Vagina (tissue), 2 donors: ENCODE measurements at regions not wholly inside any gene's neighbourhood (a gene's known extent, or its start where the extent isn't known, plus 50 kb on each side); places are given as distances from the start of the nearest gene placed in this dataset.
"Not testable (repeated sequence)": the region's sequence is repeated elsewhere in the genome, so short reads cannot be mapped to it uniquely, and the experiment has no call there.

Experiments
- DNase-seq, 2 donors: peaks; one replicate each; pipeline ENCODE4 v3.0.0-alpha.2; 2017; ENCODE audit errors: extremely low spot score in 2 of 2
- H3K27ac ChIP-seq: fragments of 200-600 bp; sonication (generic); one replicate; pipeline ENCODE4 v1.5.1; 2019
- H3K27me3 ChIP-seq: fragments of 200-600 bp; sonication (generic); one replicate; pipeline ENCODE4 v1.5.1; 2019
- H3K36me3 ChIP-seq, 2 donors: fragments of 200-600 bp; sonication (generic); one replicate each; pipeline ENCODE4 v1.5.1; 2017 to 2019
- H3K4me1 ChIP-seq: fragments of 200-600 bp; sonication (generic); one replicate; pipeline ENCODE4 v1.5.1; 2019
- H3K4me3 ChIP-seq, 2 donors: fragments of 200-600 bp; sonication (generic); 1 replicate in 1 of 2; 2 replicates in 1 of 2; pipeline ENCODE4 v1.5.1; 2016 to 2019
- H3K9me3 ChIP-seq: fragments of 200-600 bp; sonication (generic); one replicate; pipeline ENCODE4 v1.5.1; 2019
- POLR2A ChIP-seq, 2 donors: fragments of 450-650 bp; IDR thresholded peaks; one replicate each; pipeline ENCODE4 v1.6.1; 2017; ENCODE audit warnings: antibody characterized with exemption in 2 of 2, mild to moderate bottlenecking in 2 of 2, moderate library complexity in 2 of 2
- POLR2AphosphoS5 ChIP-seq, 2 donors: sonication (generic); formaldehyde crosslinking; IDR thresholded peaks; one replicate each; pipeline ENCODE4 v1.9.0; 2017; ENCODE audit warnings: antibody characterized with exemption in 2 of 2, mild to moderate bottlenecking in 2 of 2, low read depth in 1 of 2; ENCODE audit not compliant: insufficient read depth in 1 of 2
- intact Hi-C: fragments of 100-400 bp; cut with DNase I; formaldehyde crosslinking; loops from one replicate; pipeline ENCODE4 v1.15.1; 2023
- TF ChIP-seq, protein P1 (sequence below), 3 experiments: fragments of 450-650 bp in 2 of 3; fragments of 200-600 bp in 1 of 3; sonication (generic) in 1 of 3; IDR thresholded peaks; one replicate each; pipeline ENCODE4 v1.5.1; 2017 to 2019; ENCODE audit warnings: antibody characterized with exemption in 3 of 3, mild to moderate bottlenecking in 2 of 3, moderate library complexity in 2 of 3

DNA sequence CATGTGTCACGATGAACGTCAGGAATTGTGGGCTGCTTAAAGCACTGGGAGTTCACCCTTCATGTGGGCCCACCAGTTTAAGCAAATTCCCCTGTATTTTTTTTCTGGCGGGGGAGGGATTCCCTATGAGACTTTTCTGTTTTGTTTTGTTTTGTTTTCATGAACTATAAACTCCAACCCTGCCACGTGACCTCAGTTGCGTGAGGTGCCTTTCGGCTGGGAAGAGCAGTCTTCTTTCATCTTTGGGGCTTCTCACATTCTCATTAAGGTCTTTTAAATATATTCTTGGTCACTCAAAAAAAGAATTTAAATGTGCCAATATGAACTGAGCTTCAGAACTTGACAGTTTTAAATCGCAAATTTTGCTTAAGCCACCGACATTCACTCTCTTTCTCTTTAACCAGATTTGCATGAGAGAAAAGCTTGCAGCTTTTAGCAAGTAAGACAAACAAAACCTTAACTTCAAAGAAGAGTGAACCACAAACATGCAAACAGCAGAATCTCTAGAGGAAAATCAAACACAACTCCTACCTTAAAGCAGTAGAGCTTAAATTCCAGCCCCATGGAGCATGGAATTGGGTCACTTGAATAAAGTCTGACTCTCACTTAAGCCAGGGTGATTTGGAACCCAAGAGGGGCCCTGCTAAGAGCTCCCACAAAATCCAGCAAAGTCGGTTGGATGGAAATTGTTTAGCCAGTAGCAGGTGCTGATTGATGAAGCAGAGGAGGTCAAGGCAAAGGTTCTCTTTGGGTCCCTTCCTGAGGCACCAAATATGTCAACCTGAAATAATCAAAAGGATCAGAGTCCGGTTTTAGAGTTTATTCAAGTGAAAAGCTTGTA, 699.8 kb upstream of the GBE1 start:
- Histone ChIP-seq H3K27ac (no peak overlapping the region), H3K4me1 (no peaks in the 10 kb centered on the region), H3K36me3 (no peaks in the 10 kb centered on the region), H3K27me3 (no peaks in the 10 kb centered on the region), H3K9me3 (no peaks in the 10 kb centered on the region), H3K4me3 (no peak overlapping the region)
- TF ChIP-seq, protein P1, sequence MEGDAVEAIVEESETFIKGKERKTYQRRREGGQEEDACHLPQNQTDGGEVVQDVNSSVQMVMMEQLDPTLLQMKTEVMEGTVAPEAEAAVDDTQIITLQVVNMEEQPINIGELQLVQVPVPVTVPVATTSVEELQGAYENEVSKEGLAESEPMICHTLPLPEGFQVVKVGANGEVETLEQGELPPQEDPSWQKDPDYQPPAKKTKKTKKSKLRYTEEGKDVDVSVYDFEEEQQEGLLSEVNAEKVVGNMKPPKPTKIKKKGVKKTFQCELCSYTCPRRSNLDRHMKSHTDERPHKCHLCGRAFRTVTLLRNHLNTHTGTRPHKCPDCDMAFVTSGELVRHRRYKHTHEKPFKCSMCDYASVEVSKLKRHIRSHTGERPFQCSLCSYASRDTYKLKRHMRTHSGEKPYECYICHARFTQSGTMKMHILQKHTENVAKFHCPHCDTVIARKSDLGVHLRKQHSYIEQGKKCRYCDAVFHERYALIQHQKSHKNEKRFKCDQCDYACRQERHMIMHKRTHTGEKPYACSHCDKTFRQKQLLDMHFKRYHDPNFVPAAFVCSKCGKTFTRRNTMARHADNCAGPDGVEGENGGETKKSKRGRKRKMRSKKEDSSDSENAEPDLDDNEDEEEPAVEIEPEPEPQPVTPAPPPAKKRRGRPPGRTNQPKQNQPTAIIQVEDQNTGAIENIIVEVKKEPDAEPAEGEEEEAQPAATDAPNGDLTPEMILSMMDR (IDR thresholded peaks at IDR 0.05) = no peak
- no peak for TF ChIP-seq POLR2A (IDR thresholded peaks at IDR 0.05)
- TF ChIP-seq POLR2AphosphoS5 (IDR thresholded peaks at IDR 0.05; ENCODE audit: insufficient read depth in 1 of 2, low read depth in 1 of 2) = no peak
- no peak for DNase-seq
- intact Hi-C loops = no loop called here

DNA sequence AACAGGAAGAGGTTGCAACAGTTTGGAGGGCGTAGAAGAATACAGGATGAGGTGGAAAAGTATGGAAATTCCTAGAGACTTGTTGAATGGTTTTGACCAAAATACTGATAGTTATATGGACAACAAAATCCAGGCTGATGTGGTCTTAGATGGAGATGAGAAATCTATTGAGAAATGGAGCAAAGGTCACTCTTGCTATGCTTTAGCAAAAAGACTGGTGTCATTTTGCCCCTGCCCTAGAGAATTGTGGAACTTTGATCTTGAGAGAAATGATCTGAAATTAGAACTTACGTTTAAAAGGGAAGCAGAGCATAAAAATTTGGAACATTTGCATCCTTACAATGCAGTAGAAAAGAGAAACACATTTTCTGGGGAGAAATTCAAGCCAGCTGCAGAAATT, 686.9 kb upstream of the GBE1 start:
- TF ChIP-seq POLR2A (IDR thresholded peaks at IDR 0.05) (no peak), POLR2AphosphoS5 (IDR thresholded peaks at IDR 0.05; ENCODE audit: insufficient read depth in 1 of 2, low read depth in 1 of 2) (no peak)
- TF ChIP-seq, protein P1 (IDR thresholded peaks at IDR 0.05) = no peak
- no peak overlapping the region for H3K4me3 ChIP-seq
- no peak overlapping the region for H3K27ac ChIP-seq
- DNase-seq = no peak
- H3K36me3 ChIP-seq = no peaks in the 10 kb centered on the region
- H3K9me3 ChIP-seq = no peaks in the 10 kb centered on the region
- H3K4me1 ChIP-seq = no peaks in the 10 kb centered on the region
- no peaks in the 10 kb centered on the region for H3K27me3 ChIP-seq
- intact Hi-C loops = no loop called here

DNA sequence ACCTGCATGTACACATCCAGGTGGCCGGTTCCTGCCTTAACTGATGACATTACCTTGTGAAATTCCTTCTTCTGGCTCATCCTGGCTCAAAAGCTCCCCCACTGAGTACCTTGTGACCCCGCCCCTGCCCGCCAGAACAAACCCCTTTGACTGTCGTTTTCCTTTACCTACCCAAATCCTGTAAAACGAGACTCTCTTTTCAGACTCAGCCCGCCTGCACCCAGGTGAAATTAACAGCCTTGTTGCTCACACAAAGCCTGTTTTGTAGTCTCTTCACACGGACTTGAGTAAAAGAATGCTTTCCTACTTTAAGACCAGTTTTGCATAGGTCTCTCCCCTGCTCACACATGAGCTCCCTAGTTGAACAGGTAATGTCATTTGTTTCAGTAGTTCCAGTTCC, 667.4 kb upstream of the GBE1 start:
- H3K36me3 ChIP-seq, H3K4me3 ChIP-seq, H3K27me3 ChIP-seq, intact Hi-C loops, H3K27ac ChIP-seq, H3K4me1 ChIP-seq, H3K9me3 ChIP-seq, DNase-seq: not testable (repeated sequence)

DNA sequence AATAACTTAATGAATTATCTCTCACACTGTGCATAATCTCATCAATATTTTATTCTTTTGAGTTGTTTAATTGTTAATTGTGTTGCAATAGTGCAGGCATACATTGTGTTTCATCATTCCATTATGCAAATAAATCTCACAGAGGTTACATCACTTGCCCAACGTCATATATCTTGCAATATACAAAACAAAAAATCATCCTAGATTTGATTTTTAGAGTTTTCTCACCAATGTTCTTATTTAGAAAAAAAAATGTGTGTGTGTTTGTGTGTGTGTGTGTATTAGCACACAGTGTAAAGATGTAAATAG, 662.5 kb upstream of the GBE1 start:
- Histone ChIP-seq H3K36me3 (no peaks in the 10 kb centered on the region), H3K4me1 (no peaks in the 10 kb centered on the region), H3K9me3 (no peaks in the 10 kb centered on the region), H3K27ac (no peak overlapping the region), H3K4me3 (no peak overlapping the region), H3K27me3 (no peaks in the 10 kb centered on the region)
- DNase-seq = no peak
- TF ChIP-seq POLR2A (IDR thresholded peaks at IDR 0.05) (no peak), POLR2AphosphoS5 (IDR thresholded peaks at IDR 0.05; ENCODE audit: insufficient read depth in 1 of 2, low read depth in 1 of 2) (no peak)
- intact Hi-C loops = no loop called here

DNA sequence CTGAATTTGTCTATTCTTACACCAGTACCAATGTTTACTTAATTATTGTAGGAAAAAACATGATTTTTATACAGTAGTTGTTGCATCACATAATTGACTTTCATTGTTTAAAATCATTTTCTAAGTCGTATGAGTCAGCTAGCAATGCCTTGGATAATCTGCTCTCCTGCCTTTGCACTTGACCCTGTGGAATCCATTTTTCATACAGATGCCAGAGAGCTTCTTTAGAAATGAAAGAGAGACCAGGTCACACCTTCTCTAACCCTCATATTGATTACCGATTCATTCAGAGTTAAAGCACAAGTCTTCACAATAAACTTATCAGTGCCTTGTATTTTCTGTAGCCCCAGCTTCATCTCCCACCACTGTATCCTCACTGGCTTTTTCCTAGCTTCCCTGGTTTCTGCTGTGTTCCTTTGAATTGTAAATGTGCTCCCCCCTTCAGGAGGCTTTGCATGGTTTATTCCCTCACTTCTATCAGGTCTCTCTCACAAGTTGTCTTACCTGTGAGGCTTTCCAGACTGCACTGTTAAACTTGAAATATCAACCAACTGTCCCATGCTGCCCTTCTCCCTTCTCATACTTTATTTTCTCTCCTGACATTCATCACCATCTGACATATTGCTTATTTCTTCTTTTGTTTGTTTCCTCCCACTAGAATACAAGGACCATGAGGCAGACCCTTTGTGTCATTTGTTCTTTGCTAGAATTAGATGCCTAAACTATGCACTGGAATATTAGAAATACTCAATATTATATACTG, 662.0 kb upstream of the GBE1 start:
- no peak for TF ChIP-seq POLR2A (IDR thresholded peaks at IDR 0.05)
- TF ChIP-seq, protein P1 (IDR thresholded peaks at IDR 0.05) = no peak
- TF ChIP-seq POLR2AphosphoS5 (IDR thresholded peaks at IDR 0.05; ENCODE audit: insufficient read depth in 1 of 2, low read depth in 1 of 2) = no peak
- intact Hi-C loops = no loop called here

DNA sequence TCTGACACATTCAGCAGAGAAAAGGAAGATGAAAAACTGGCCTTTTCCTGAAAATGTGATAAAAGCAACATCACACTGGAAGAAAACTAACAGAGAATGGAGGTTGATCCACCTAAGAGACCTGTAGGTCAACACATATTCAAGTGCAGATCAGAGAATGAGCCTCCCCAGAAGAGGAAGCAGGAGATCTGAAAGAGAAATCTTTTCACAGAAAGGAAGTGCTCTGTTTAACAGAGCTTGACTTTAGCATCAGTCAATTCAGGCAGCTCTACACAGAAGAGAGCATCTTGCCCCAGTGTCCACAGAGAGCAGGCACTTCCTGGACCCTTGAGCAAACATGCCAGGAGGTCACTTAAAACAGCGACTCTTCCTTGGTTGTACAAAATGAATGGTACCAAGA, 655.4 kb upstream of the GBE1 start:
- no peak for TF ChIP-seq POLR2AphosphoS5 (IDR thresholded peaks at IDR 0.05; ENCODE audit: insufficient read depth in 1 of 2, low read depth in 1 of 2)
- TF ChIP-seq, protein P1 (IDR thresholded peaks at IDR 0.05) = no peak
- no peak for TF ChIP-seq POLR2A (IDR thresholded peaks at IDR 0.05)
- intact Hi-C loops = no loop called here
- H3K9me3 ChIP-seq = no peaks in the 10 kb centered on the region
- H3K4me3 ChIP-seq = no peak overlapping the region
- no peak for DNase-seq
- H3K4me1 ChIP-seq = no peaks in the 10 kb centered on the region
- H3K36me3 ChIP-seq = no peaks in the 10 kb centered on the region
- no peaks in the 10 kb centered on the region for H3K27me3 ChIP-seq
- no peak overlapping the region for H3K27ac ChIP-seq

More for the DNA sequence above, 662.0 kb upstream of the GBE1 start:
- Histone ChIP-seq H3K27me3 (no peaks in the 10 kb centered on the region), H3K4me1 (no peaks in the 10 kb centered on the region), H3K4me3 (no peak overlapping the region), H3K27ac (no peak overlapping the region), H3K36me3 (no peaks in the 10 kb centered on the region), H3K9me3 (no peaks in the 10 kb centered on the region)
- no peak for DNase-seq
